ENCODE measurements at regions not wholly inside any gene's neighbourhood (a gene's known extent, or its start where the extent isn't known, plus 50 kb on each side); places are given as distances from the start of the nearest gene placed in this dataset.

GRCh38 chr4:122232633-122233032, 80.5 kb downstream of the BLTP1 start:
- TF ChIP-seq CTCF (IDR thresholded peaks at IDR 0.05; ENCODE audit: low read depth, low read length) (no peak), EZH2phosphoT487 (IDR thresholded peaks at IDR 0.05; ENCODE audit: low read depth) (no peak)
